ENCODE measurements at regions not wholly inside any gene's neighbourhood (a gene's known extent, or its start where the extent isn't known, plus 50 kb on each side); places are given as distances from the start of the nearest gene placed in this dataset.

DNA sequence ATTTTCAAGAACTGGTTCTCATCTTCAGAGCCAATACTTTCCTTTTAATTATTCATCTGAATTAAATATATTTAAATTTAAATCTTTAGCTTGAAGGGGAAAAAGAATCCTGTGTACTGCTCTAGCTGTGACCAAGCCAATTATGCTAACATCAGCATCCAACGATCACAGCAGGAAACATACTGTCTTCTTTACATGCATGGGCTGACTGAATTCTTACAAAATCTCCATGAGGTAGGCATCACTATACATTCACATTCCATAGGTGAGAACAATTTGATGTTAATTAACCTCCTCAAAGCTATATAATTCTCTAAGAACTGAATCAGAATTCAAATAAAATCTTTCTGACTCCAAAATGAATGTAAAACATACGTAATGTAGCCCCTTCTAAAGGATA is 118.8 kb upstream of the MAP2 start:
- no peak for DNase-seq (ENCODE audit: low spot score)
- H3K4me3 ChIP-seq (ENCODE audit: low read depth in 1 of 3, low read length in 3 of 3): no peak overlapping the region
- H3K9me3 ChIP-seq (ENCODE audit: control insufficient read depth in 4 of 4, low read length in 3 of 4): no peaks in the 10 kb centered on the region
- H3K27me3 ChIP-seq (ENCODE audit: control insufficient read depth in 4 of 4, insufficient read depth in 4 of 4, low read length in 3 of 4): no peaks in the 10 kb centered on the region
- WGBS: 64% methylated on average over 2 of the region's 2 CpGs
- H3K36me3 ChIP-seq (ENCODE audit: control insufficient read depth in 4 of 4, insufficient read depth in 3 of 4, low read depth in 1 of 4, low read length in 3 of 4): no peaks in the 10 kb centered on the region
- no peaks in the 10 kb centered on the region for H3K4me1 ChIP-seq (ENCODE audit: control insufficient read depth in 4 of 4, insufficient read depth in 4 of 4, low read length in 3 of 4)
- H3K27ac ChIP-seq (ENCODE audit: low read depth in 1 of 2, low read length in 2 of 2): no peak overlapping the region
- TF ChIP-seq TAF1 (conservative IDR thresholded peaks at IDR 0.05) (no peak), HNF4G (IDR thresholded peaks at IDR 0.05) (no peak), JUND (IDR thresholded peaks at IDR 0.05) (no peak), HNF4A (conservative IDR thresholded peaks at IDR 0.05) (no peak), NR2F2 (IDR thresholded peaks at IDR 0.05) (no peak), FOXA1 (IDR thresholded peaks at IDR 0.05) (no peak), SP1 (IDR thresholded peaks at IDR 0.05) (no peak), EGR1 (IDR thresholded peaks at IDR 0.05; ENCODE audit: low read depth in 2 of 2) (no peak), GABPA (IDR thresholded peaks at IDR 0.05 in 1 of 2, conservative IDR thresholded peaks at IDR 0.05 in 1 of 2) (no peak), RXRA (IDR thresholded peaks at IDR 0.05) (no peak), FOXA2 (IDR thresholded peaks at IDR 0.05) (no peak), RAD21 (IDR thresholded peaks at IDR 0.05) (no peak)
- TF ChIP-seq, protein P1, sequence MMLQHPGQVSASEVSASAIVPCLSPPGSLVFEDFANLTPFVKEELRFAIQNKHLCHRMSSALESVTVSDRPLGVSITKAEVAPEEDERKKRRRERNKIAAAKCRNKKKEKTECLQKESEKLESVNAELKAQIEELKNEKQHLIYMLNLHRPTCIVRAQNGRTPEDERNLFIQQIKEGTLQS (IDR thresholded peaks at IDR 0.05): no peak
- TF ChIP-seq, protein P2, sequence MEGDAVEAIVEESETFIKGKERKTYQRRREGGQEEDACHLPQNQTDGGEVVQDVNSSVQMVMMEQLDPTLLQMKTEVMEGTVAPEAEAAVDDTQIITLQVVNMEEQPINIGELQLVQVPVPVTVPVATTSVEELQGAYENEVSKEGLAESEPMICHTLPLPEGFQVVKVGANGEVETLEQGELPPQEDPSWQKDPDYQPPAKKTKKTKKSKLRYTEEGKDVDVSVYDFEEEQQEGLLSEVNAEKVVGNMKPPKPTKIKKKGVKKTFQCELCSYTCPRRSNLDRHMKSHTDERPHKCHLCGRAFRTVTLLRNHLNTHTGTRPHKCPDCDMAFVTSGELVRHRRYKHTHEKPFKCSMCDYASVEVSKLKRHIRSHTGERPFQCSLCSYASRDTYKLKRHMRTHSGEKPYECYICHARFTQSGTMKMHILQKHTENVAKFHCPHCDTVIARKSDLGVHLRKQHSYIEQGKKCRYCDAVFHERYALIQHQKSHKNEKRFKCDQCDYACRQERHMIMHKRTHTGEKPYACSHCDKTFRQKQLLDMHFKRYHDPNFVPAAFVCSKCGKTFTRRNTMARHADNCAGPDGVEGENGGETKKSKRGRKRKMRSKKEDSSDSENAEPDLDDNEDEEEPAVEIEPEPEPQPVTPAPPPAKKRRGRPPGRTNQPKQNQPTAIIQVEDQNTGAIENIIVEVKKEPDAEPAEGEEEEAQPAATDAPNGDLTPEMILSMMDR (IDR thresholded peaks at IDR 0.05; ENCODE audit: low read depth, low read length, missing input control): no peak
- TF ChIP-seq, protein P3, sequence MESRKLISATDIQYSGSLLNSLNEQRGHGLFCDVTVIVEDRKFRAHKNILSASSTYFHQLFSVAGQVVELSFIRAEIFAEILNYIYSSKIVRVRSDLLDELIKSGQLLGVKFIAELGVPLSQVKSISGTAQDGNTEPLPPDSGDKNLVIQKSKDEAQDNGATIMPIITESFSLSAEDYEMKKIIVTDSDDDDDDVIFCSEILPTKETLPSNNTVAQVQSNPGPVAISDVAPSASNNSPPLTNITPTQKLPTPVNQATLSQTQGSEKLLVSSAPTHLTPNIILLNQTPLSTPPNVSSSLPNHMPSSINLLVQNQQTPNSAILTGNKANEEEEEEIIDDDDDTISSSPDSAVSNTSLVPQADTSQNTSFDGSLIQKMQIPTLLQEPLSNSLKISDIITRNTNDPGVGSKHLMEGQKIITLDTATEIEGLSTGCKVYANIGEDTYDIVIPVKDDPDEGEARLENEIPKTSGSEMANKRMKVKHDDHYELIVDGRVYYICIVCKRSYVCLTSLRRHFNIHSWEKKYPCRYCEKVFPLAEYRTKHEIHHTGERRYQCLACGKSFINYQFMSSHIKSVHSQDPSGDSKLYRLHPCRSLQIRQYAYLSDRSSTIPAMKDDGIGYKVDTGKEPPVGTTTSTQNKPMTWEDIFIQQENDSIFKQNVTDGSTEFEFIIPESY (IDR thresholded peaks at IDR 0.05): no peak
- H3K9ac ChIP-seq (ENCODE audit: low read depth in 1 of 2, low read length in 2 of 2): no peak overlapping the region

DNA sequence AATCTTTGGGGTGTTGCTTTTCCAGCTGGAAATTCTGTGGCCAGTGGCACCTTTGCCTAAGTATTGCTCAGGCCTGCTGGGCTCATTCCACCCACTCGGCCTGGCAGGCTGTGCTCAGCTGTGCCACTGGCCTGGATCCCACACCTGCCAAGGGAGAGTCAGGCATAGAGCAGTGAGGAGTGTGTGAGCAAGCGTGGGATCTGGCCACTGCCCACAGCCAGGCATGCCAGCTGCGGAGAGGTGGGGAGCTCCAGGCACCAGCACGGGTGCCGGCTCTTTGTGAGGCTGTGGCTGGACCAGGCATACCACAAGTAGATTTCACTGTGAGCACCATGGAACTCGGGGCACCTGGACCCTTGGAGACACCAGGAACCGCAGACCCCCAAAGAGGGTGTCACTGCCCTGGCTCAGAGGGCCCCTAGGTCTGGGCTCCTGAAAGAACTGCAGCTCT is 118.1 kb upstream of the MAP2 start:
- no peak for DNase-seq (ENCODE audit: low spot score)
- H3K36me3 ChIP-seq (ENCODE audit: control insufficient read depth in 4 of 4, insufficient read depth in 3 of 4, low read depth in 1 of 4, low read length in 3 of 4): no peaks in the 10 kb centered on the region
- WGBS: 76% methylated on average over 7 of the region's 7 CpGs

More for the DNA sequence above, 118.1 kb upstream of the MAP2 start:
- Histone ChIP-seq H3K9me3 (ENCODE audit: control insufficient read depth in 4 of 4, low read length in 3 of 4) (no peaks in the 10 kb centered on the region), H3K9ac (ENCODE audit: low read depth in 1 of 2, low read length in 2 of 2) (no peak overlapping the region), H3K27ac (ENCODE audit: low read depth in 1 of 2, low read length in 2 of 2) (no peak overlapping the region), H3K27me3 (ENCODE audit: control insufficient read depth in 4 of 4, insufficient read depth in 4 of 4, low read length in 3 of 4) (no peaks in the 10 kb centered on the region), H3K4me3 (ENCODE audit: low read depth in 1 of 3, low read length in 3 of 3) (no peak overlapping the region), H3K4me1 (ENCODE audit: control insufficient read depth in 4 of 4, insufficient read depth in 4 of 4, low read length in 3 of 4) (no peaks in the 10 kb centered on the region)
- TF ChIP-seq JUND (IDR thresholded peaks at IDR 0.05) (no peak), FOXA2 (IDR thresholded peaks at IDR 0.05) (no peak), YY1 (IDR thresholded peaks at IDR 0.05) (no peak), EGR1 (IDR thresholded peaks at IDR 0.05; ENCODE audit: low read depth in 2 of 2) (no peak), RXRA (IDR thresholded peaks at IDR 0.05) (no peak), RAD21 (IDR thresholded peaks at IDR 0.05) (no peak), SP1 (IDR thresholded peaks at IDR 0.05) (no peak)
- TF ChIP-seq, protein P4, sequence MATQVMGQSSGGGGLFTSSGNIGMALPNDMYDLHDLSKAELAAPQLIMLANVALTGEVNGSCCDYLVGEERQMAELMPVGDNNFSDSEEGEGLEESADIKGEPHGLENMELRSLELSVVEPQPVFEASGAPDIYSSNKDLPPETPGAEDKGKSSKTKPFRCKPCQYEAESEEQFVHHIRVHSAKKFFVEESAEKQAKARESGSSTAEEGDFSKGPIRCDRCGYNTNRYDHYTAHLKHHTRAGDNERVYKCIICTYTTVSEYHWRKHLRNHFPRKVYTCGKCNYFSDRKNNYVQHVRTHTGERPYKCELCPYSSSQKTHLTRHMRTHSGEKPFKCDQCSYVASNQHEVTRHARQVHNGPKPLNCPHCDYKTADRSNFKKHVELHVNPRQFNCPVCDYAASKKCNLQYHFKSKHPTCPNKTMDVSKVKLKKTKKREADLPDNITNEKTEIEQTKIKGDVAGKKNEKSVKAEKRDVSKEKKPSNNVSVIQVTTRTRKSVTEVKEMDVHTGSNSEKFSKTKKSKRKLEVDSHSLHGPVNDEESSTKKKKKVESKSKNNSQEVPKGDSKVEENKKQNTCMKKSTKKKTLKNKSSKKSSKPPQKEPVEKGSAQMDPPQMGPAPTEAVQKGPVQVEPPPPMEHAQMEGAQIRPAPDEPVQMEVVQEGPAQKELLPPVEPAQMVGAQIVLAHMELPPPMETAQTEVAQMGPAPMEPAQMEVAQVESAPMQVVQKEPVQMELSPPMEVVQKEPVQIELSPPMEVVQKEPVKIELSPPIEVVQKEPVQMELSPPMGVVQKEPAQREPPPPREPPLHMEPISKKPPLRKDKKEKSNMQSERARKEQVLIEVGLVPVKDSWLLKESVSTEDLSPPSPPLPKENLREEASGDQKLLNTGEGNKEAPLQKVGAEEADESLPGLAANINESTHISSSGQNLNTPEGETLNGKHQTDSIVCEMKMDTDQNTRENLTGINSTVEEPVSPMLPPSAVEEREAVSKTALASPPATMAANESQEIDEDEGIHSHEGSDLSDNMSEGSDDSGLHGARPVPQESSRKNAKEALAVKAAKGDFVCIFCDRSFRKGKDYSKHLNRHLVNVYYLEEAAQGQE (IDR thresholded peaks at IDR 0.05): no peak
- TF ChIP-seq, protein P3 (IDR thresholded peaks at IDR 0.05): no peak
